Kidney epithelial cell (primary cell): ENCODE measurements at regions not wholly inside any gene's neighbourhood (a gene's known extent, or its start where the extent isn't known, plus 50 kb on each side); places are given as distances from the start of the nearest gene placed in this dataset.

Experiments used
- DNase-seq: peaks from one replicate; pipeline ENCODE4 v3.0.0-alpha.2; 2010; ENCODE audit warnings: low read depth
- H3K27me3 ChIP-seq: 2 replicates; pipeline ENCODE4 v1.6.0; 2011; ENCODE audit warnings: low read length; ENCODE audit not compliant: control insufficient read depth, insufficient read depth
- H3K36me3 ChIP-seq: 2 replicates; pipeline ENCODE4 v1.5.1; 2011; ENCODE audit warnings: low read length; ENCODE audit not compliant: control insufficient read depth, insufficient read depth
- H3K4me3 ChIP-seq: 2 replicates; pipeline ENCODE4 v1.5.1; 2011; ENCODE audit warnings: low read depth, mild to moderate bottlenecking, control low read depth, low read length
- TF ChIP-seq, protein P1 (sequence below): IDR thresholded peaks from 2 replicates; pipeline ENCODE4 v1.5.1; 2011; ENCODE audit warnings: mild to moderate bottlenecking, moderate library complexity, low read length, control low read depth, inconsistent platforms; ENCODE audit not compliant: insufficient read depth, poor library complexity, severe bottlenecking

DNA sequence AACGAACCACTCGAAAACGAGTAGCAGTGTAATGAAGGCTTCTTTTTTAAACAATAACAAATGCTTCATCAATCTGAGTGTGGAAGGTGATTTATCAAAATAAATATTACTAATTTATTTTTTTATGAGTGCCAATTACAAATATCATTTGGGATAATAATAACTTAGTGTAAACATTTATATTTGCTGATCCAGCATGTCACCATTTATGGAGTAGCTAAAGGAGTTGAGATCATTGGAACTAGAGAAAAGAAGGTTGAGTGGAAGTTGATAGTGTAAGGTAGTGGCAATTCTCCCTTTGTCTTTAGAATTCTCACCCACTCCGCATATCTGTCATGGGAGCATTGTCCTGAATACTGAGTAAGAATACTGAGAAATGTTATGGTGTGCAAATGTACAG lies 67.1 kb upstream of the KIF26B start:
- TF ChIP-seq, protein P1, sequence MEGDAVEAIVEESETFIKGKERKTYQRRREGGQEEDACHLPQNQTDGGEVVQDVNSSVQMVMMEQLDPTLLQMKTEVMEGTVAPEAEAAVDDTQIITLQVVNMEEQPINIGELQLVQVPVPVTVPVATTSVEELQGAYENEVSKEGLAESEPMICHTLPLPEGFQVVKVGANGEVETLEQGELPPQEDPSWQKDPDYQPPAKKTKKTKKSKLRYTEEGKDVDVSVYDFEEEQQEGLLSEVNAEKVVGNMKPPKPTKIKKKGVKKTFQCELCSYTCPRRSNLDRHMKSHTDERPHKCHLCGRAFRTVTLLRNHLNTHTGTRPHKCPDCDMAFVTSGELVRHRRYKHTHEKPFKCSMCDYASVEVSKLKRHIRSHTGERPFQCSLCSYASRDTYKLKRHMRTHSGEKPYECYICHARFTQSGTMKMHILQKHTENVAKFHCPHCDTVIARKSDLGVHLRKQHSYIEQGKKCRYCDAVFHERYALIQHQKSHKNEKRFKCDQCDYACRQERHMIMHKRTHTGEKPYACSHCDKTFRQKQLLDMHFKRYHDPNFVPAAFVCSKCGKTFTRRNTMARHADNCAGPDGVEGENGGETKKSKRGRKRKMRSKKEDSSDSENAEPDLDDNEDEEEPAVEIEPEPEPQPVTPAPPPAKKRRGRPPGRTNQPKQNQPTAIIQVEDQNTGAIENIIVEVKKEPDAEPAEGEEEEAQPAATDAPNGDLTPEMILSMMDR, result no peak

DNA sequence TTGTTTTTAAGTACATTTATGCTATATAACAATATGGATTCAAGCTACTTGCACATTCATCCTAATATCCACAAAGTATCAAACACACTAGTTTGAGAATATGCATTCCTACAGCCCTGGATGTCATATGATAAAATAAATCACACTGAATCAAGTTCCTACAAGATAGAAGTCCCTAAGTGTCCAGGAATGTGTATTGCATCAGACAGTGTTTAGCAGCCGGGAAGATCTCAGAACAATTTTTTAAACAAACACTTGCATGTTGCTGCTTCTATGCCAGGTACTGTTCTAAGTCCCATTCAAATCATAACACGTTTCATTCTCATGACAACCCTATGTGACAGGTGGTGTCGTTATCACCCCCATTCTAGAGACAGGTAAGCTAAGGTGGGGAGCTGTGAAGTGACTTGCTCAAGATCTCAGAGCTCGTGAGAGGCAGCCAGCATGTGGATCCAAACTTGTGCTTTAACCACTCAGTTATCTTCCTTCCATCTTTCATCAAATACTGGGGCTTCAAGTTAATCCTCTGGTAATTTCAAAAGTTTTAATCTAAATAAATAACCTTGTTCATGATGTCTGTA lies 68.3 kb upstream of the KIF26B start:
- Histone ChIP-seq H3K36me3 (no peaks in the 10 kb centered on the region), H3K4me3 (no peak overlapping the region), H3K27me3 (no peaks in the 10 kb centered on the region)
- DNase-seq, result no peak
- TF ChIP-seq, protein P1, result no peak

More for the DNA sequence above, 67.1 kb upstream of the KIF26B start:
- Histone ChIP-seq H3K27me3 (no peaks in the 10 kb centered on the region), H3K36me3 (no peaks in the 10 kb centered on the region), H3K4me3 (no peak overlapping the region)
- DNase-seq, result no peak

GRCh38 chr1:245085508-245086095 lies 69.2 kb upstream of the KIF26B start:
- DNase-seq, result peak; percentile 86
- Histone ChIP-seq H3K36me3 (no peaks in the 10 kb centered on the region), H3K27me3 (no peaks in the 10 kb centered on the region), H3K4me3 (no peak overlapping the region)
- TF ChIP-seq, protein P1, result no peak

DNA sequence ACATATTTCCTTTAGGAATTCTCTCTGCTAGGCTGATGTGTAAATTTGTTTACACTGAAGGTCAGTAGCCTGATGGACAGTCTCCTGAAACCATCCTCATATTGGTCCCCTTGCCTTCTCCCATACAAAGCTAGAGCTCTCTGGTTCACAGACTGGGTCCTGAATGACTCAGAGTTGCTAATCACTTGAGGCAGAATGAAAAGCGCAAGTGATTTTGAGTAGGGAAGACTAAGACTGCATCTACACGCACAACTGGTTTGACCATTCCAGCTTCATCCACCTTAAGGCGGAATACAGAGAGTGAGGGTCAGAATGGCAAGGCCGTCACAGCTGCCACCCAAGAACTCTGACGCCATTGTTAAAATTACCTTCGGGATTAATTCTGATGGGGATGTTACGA lies 70.2 kb upstream of the KIF26B start:
- no peak overlapping the region for H3K4me3 ChIP-seq
- DNase-seq, result no peak
- TF ChIP-seq, protein P1, result no peak
- no peaks in the 10 kb centered on the region for H3K36me3 ChIP-seq
- no peaks in the 10 kb centered on the region for H3K27me3 ChIP-seq

GRCh38 chr1:245079021-245079609 lies 75.7 kb upstream of the KIF26B start:
- no peaks in the 10 kb centered on the region for H3K27me3 ChIP-seq
- DNase-seq, result no peak
- TF ChIP-seq, protein P1, result peak; percentile 80
- H3K4me3 ChIP-seq, result no peak overlapping the region
- H3K36me3 ChIP-seq, result no peaks in the 10 kb centered on the region
